H1 (cell line): ENCODE measurements at regions not wholly inside any gene's neighbourhood (a gene's known extent, or its start where the extent isn't known, plus 50 kb on each side); places are given as distances from the start of the nearest gene placed in this dataset.

Experiments used
- CREB1 ChIP-seq: IDR thresholded peaks from 2 replicates; pipeline ENCODE4 v1.6.1; 2012; ENCODE audit warnings: inconsistent platforms
- GABPA ChIP-seq: IDR thresholded peaks from 2 replicates; pipeline ENCODE4 v1.6.1; 2011; ENCODE audit warnings: mild to moderate bottlenecking, low read length, moderate library complexity, borderline replicate concordance; ENCODE audit not compliant: insufficient read depth
- GTF2F1 ChIP-seq: IDR thresholded peaks from 2 replicates; pipeline ENCODE4 v1.6.1; 2012; ENCODE audit warnings: low read depth, low read length, improper control_type of control experiment, borderline replicate concordance
- HDAC6 ChIP-seq: IDR thresholded peaks from one replicate; pipeline ENCODE4 v1.7.1; 2012; ENCODE audit warnings: low read depth, mild to moderate bottlenecking, inconsistent platforms, low read length, moderate library complexity

DNA sequence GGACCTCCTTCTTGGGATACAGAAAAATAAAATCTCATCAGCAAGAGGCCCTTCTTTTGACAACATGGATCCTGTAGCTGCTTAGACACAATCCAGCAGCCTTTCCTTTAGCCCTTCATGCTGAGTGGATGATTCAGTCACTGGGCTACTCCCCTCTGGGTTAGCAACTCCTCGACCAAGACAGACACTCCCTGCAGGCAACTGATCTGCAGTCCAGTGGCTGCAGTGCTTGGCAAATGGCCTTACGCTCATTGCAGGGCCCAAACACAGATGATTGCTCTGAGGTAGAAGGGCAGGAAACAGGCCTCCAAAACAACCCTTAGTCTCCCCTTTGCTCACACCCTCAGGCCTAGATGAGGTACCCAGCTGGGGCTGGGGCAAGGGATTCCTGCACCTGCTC, 73.2 kb upstream of the OPCML start:
- TF ChIP-seq HDAC6 (no peak), CREB1 (no peak), GTF2F1 (no peak), GABPA (no peak)
